GM18907 (cell line): ENCODE measurements at regions not wholly inside any gene's neighbourhood (a gene's known extent, or its start where the extent isn't known, plus 50 kb on each side); places are given as distances from the start of the nearest gene placed in this dataset.
"Not testable (repeated sequence)": the region's sequence is repeated elsewhere in the genome, so short reads cannot be mapped to it uniquely, and the experiment has no call there.

Experiments
- ATAC-seq: cut with Tn5 transposase; IDR thresholded peaks from one replicate; pipeline ENCODE4 v1.9.1; 2021; ENCODE audit warnings: mild to moderate bottlenecking, moderate library complexity; ENCODE audit not compliant: unreplicated experiment

DNA sequence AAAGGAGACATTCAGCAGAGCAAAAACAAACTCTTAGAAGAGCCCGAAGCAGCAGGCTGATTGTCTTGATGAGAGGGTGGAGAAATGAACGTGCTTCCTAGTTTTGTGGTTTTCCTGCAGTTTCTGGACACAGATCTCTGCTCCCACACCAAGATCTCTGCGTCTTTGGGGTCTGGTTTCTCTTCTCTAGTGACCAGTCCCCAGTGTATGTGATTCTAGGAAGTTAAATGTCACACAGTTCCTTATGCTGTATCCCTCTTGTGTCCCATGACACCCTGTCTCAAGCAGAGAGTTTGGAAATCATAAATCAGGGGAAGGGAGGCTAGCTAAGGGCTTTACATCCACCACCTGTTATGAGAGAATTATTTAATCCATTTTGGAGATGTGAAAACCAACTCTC is 55.4 kb upstream of the KLF14 start:
- ATAC-seq: no peak

GRCh38 chr7:130791746-130792145 is 57.7 kb upstream of the KLF14 start:
- ATAC-seq: no peak

- ATAC-seq: no peak
Observed at GRCh38 chr7:130793855-130794618, 60.0 kb upstream of the KLF14 start.

- ATAC-seq: no peak
Observed at GRCh38 chr7:130794619-130794922, 60.6 kb upstream of the KLF14 start.

- not testable (repeated sequence) for ATAC-seq
Observed at GRCh38 chr7:130796425-130796824, 62.4 kb upstream of the KLF14 start.

GRCh38 chr7:130803127-130803526 is 69.1 kb upstream of the KLF14 start:
- no peak for ATAC-seq

DNA sequence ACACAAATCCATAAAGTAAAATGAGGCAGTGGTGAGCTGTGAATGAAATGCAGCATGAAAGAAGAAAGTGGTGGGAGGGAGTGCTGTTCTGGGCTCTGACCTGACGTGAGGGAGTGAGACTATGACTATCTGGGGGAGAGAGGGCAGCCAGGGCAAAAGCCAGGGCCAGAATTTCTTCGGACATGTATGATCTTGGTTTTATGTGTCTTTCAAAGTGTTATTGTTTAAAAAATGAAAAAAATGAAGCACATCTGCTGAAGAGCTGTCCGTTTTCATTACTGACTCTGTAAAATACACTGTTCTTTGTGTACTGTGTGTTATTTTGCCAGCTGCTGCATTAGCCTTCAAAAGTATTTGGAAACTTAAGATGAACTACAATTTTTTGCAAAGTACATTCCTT is 70.2 kb upstream of the KLF14 start:
- ATAC-seq: no peak

DNA sequence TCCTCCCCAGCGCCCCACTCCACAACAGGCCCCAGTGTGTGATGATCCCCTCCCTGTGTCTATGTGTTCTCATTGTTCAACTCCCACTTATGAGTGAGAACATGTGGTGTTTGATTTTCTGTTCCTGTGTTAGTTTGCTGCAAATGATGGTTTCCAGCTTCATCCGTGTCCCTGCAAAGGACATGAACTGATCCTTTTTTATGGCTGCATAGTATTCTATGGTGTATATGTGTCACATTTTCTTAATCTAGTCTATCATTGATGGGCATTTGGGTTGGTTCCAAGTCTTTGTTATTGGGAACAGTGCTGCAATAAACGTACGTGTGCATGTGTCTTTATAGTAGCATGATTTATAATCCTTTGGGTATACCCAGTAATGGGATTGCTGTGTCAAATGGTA is 78.8 kb upstream of the KLF14 start:
- not testable (repeated sequence) for ATAC-seq

GRCh38 chr7:130814778-130815335 is 80.8 kb upstream of the KLF14 start:
- ATAC-seq: no peak

- ATAC-seq: no peak
Observed at GRCh38 chr7:130818056-130818455, 84.0 kb upstream of the KLF14 start.

DNA sequence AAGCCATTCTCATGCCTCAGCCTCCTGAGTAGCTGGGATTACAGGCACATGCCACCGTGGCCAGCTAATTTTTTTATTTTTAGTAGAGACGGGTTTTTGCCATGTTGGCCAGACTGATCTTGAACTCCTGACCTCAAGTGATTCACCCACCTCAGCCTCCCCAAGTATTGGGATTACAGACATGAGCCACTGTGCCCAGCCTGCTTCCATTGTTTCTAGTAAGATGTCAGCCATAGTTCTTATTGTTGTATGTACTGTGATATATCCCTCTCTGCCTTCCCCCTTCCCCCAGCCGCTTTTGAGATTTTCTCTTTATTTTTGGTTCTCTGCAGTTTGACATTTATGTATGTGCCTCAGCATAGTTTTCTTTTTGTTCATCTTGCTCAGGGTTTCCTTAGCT is 87.9 kb upstream of the KLF14 start:
- no peak for ATAC-seq

GRCh38 chr7:130822642-130823041 is 88.6 kb upstream of the KLF14 start:
- no peak for ATAC-seq

GRCh38 chr7:130823060-130823459 is 89.1 kb upstream of the KLF14 start:
- no peak for ATAC-seq

GRCh38 chr7:130825819-130826218 is 91.8 kb upstream of the KLF14 start:
- ATAC-seq: no peak

DNA sequence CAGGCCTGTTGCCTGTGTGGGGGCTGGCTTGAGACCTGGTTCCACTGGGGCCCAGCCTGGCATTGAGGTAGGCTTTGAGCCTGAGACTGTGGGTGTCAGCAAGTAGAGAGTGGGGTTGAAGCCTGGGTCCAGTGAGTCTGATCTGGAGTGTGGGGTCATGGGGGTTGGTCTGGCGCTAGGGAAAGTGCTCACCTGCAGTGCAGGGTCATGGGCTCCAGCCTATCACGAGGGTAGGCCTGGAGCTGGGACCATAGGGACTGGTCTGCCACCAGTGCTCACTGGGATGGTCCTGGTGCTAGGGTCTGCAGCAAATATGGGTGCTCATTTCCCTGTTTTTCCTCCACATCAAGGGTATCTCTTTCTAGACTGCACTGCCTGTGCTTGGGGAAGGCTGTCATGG is 95.4 kb upstream of the KLF14 start:
- no peak for ATAC-seq

- ATAC-seq: no peak
Observed at GRCh38 chr7:130831322-130831721, 97.3 kb upstream of the KLF14 start.

- ATAC-seq: no peak
Observed at GRCh38 chr7:130831817-130832481, 97.9 kb upstream of the KLF14 start.

GRCh38 chr7:130838738-130839137 is 104.7 kb upstream of the KLF14 start:
- no peak for ATAC-seq

DNA sequence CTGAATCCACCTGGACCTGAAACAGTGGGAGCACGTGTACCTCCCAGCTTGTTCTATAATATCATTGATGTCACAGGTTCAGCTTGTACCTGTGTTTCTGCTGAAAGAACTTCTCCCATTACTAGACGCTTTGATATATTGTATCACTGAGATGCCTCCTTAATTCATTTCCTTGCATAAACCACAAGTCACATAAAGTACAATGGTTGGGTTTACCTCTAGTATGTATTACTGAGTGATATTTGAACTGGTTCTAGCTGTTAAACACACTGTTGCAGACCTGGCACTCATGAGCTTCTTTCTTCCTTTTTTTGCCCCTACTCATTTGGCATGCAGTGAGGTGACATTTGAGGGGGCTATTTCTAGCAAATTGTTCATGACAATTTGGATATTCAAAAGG is 106.6 kb upstream of the KLF14 start:
- ATAC-seq: no peak

DNA sequence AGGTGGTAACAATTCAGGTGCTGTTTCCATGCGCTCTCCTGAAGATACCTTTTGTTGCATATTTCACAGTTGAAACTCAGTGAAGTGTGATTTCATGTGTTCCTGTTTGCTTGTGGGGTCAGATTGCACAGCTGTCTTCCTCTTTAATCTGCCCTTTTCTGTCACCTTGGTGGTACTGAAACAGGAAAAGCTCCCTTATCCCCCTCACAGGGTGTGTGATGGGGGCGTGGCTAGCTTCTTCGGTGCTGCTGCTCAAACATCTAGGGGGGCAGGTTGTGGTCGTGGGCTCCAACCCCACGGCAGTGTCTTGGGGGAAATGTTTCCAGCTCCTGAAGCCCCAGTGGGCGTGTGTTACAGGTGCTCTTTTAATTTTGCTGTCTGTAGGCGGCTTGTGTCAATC is 107.4 kb upstream of the KLF14 start:
- ATAC-seq: no peak

DNA sequence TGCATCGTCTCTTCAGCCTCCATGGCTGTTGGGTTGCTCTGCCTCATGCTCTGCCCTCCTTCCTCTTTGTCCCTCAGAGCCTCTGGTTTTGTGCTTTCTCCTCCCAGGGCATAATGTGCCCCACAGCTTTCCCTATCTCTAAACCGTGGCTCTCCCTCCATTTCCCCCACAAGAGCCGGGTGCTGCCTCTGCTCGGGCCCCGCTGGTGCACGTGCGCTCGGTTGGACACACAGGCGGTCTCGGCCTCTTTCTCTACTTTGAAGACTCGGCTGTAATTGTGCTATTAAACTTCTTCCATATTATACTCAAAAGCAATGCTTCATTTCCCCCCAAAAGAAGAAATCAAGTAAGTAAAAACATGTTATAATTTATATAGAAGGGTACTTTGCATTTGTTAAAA is 109.7 kb upstream of the KLF14 start:
- no peak for ATAC-seq

DNA sequence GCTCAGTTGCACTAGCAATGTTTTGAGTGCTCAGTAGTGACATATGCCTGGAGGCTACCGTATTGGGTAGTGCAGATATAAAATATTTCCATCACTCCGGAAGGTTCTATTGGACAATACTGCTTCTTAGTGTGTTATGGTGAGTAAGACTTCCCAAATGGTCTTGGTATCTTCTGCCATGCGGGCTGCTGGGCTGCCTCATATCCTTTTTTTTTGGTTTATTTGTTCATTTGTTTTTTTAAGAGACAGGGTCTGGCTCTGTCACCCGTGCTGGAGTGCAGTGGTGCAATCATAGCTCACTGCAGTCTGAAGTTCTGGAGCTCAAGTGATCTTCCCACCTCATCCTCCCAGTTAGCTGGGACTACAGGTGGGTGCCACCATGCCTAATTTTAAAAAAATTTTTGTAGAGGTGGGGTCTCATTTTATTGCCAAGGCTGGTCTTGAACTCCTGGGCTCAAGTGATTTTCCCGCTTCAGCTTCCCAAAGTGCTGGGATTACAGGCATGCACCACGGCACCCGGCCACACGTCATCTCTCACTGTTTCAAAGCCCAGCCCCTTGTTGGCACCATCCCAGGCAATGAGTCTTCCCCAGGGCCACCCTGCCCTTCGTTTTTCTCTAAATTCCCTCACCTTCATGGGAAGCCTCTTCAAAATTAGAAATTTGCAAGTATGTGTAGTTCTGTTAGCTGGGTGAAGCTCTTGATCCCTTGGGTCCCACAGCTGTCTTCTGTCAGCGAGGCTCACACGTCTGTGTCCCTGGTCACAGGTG is 111.0 kb upstream of the KLF14 start:
- ATAC-seq: no peak
